HG02852 (cell line): ENCODE measurements at regions not wholly inside any gene's neighbourhood (a gene's known extent, or its start where the extent isn't known, plus 50 kb on each side); places are given as distances from the start of the nearest gene placed in this dataset.
"Not testable (repeated sequence)": the region's sequence is repeated elsewhere in the genome, so short reads cannot be mapped to it uniquely, and the experiment has no call there.

Experiments used
- ATAC-seq: cut with Tn5 transposase; IDR thresholded peaks from one replicate; pipeline ENCODE4 v1.9.1; 2021; ENCODE audit warnings: mild to moderate bottlenecking, moderate library complexity; ENCODE audit not compliant: unreplicated experiment

GRCh38 chr13:75180805-75181455 is 301.0 kb downstream of the TBC1D4 start:
- ATAC-seq: no peak

GRCh38 chr13:75178436-75178835 is 303.5 kb downstream of the TBC1D4 start:
- no peak for ATAC-seq

- ATAC-seq: no peak
These were observed 306.4 kb downstream of the TBC1D4 start for GRCh38 chr13:75175575-75175974.

- ATAC-seq: not testable (repeated sequence)
These were observed 306.9 kb downstream of the TBC1D4 start for GRCh38 chr13:75175097-75175496.

- ATAC-seq: no peak
These were observed 307.5 kb downstream of the TBC1D4 start for GRCh38 chr13:75174481-75174880.

- ATAC-seq: no peak
These were observed 308.3 kb downstream of the TBC1D4 start for GRCh38 chr13:75173457-75174356.

- no peak for ATAC-seq
These were observed 311.7 kb downstream of the TBC1D4 start for GRCh38 chr13:75170311-75170710.

- ATAC-seq: no peak
These were observed 316.3 kb downstream of the TBC1D4 start for GRCh38 chr13:75165543-75166230.

- ATAC-seq: no peak
These were observed 320.2 kb downstream of the TBC1D4 start for GRCh38 chr13:75161804-75162203.

GRCh38 chr13:75160984-75161383 is 321.0 kb downstream of the TBC1D4 start:
- no peak for ATAC-seq

- ATAC-seq: no peak
These were observed 327.6 kb downstream of the TBC1D4 start for GRCh38 chr13:75154331-75154730.

- ATAC-seq: no peak
These were observed 328.1 kb downstream of the TBC1D4 start for GRCh38 chr13:75153834-75154233.

GRCh38 chr13:75153386-75153785 is 328.6 kb downstream of the TBC1D4 start:
- no peak for ATAC-seq

GRCh38 chr13:75151081-75151643 is 330.8 kb downstream of the TBC1D4 start:
- ATAC-seq: no peak

- ATAC-seq: no peak
These were observed 332.2 kb downstream of the TBC1D4 start for GRCh38 chr13:75149776-75150175.

- ATAC-seq: no peak
These were observed 334.0 kb downstream of the TBC1D4 start for GRCh38 chr13:75147946-75148345.

GRCh38 chr13:75146436-75146835 is 335.5 kb downstream of the TBC1D4 start:
- no peak for ATAC-seq

GRCh38 chr13:75145927-75146326 is 336.0 kb downstream of the TBC1D4 start:
- ATAC-seq: no peak

GRCh38 chr13:75139291-75139690 is 342.7 kb downstream of the TBC1D4 start:
- ATAC-seq: no peak

- ATAC-seq: no peak
These were observed 343.9 kb downstream of the TBC1D4 start for GRCh38 chr13:75137911-75138571.

- ATAC-seq: no peak
These were observed 345.8 kb downstream of the TBC1D4 start for GRCh38 chr13:75136151-75136550.
